Lung (tissue), 11 donors: ENCODE measurements at regions not wholly inside any gene's neighbourhood (a gene's known extent, or its start where the extent isn't known, plus 50 kb on each side); places are given as distances from the start of the nearest gene placed in this dataset.
"Not testable (repeated sequence)": the region's sequence is repeated elsewhere in the genome, so short reads cannot be mapped to it uniquely, and the experiment has no call there.

Experiments
- ATAC-seq: fragments of 200-7000 bp; cut with Tn5 transposase; one replicate; pipeline ENCODE4 v1.9.1; 2020; ENCODE audit warnings: moderate number of reproducible peaks; ENCODE audit not compliant: insufficient read depth, low FRiP score
- DNase-seq, 3 donors: peaks; one replicate each; pipeline ENCODE4 v3.0.0-alpha.2; 2013 to 2017
- H3K27ac ChIP-seq, 2 donors: one replicate each; pipeline ENCODE4 v1.5.1; 2013; ENCODE audit warnings: mild to moderate bottlenecking in 2 of 2, moderate library complexity in 2 of 2, control low read depth in 1 of 2, inconsistent platforms in 1 of 2, low read depth in 1 of 2, low read length in 1 of 2
- H3K27me3 ChIP-seq, 3 donors: one replicate each; pipeline ENCODE4 v1.5.1; 2013; ENCODE audit warnings: low read length in 2 of 3; ENCODE audit not compliant: control insufficient read depth in 3 of 3, insufficient read depth in 3 of 3
- H3K36me3 ChIP-seq, 4 donors: one replicate each; pipeline ENCODE4 v1.5.1; 2013; ENCODE audit warnings: low read length in 4 of 4, mild to moderate bottlenecking in 1 of 4, moderate library complexity in 1 of 4; ENCODE audit not compliant: control insufficient read depth in 4 of 4, insufficient read depth in 4 of 4
- H3K4me1 ChIP-seq, 5 donors: one replicate each; pipeline ENCODE4 v1.5.1; 2013; ENCODE audit warnings: low read length in 5 of 5, mild to moderate bottlenecking in 2 of 5, moderate library complexity in 1 of 5; ENCODE audit not compliant: control insufficient read depth in 5 of 5, insufficient read depth in 5 of 5
- H3K4me3 ChIP-seq: one replicate; pipeline ENCODE4 v1.5.1; 2013; ENCODE audit warnings: mild to moderate bottlenecking, control low read depth, moderate library complexity
- H3K9ac ChIP-seq, 2 donors: one replicate each; pipeline ENCODE4 v1.5.1; 2013; ENCODE audit warnings: low read length in 2 of 2, control low read depth in 1 of 2; ENCODE audit not compliant: insufficient read depth in 1 of 2
- H3K9me3 ChIP-seq, 4 donors: one replicate each; pipeline ENCODE4 v1.5.1; 2013; ENCODE audit warnings: low read length in 3 of 4, mild to moderate bottlenecking in 1 of 4, moderate library complexity in 1 of 4; ENCODE audit not compliant: control insufficient read depth in 4 of 4, insufficient read depth in 3 of 4
- WGBS, 2 donors: extraction: QIAGEN DNeasy Blood & Tissue Kit; methylation state at CpG; one replicate each; pipeline ENCODE4 v1.1.7; 2013; 5-methylcytosine and 5-hydroxymethylcytosine counted together
- TF ChIP-seq, protein P1 (sequence below): IDR thresholded peaks from 2 replicates; pipeline ENCODE4 v1.5.1; 2012; ENCODE audit warnings: mild to moderate bottlenecking; ENCODE audit errors: control extremely low read depth, extremely low read depth
- donor health status: control.
- donor health status: control.
- donor health status: Bipolar disorder and iron deficiency.
- donor health status: healthy.
- donor health status: DM: yes; HTN: yes; CAD: no.

GRCh38 chr4:188971125-188971524, 831.9 kb downstream of the TRIML1 start:
- ATAC-seq: no peak
- Histone ChIP-seq H3K4me3 (no peak overlapping the region), H3K9me3 (no peaks in the 10 kb centered on the region), H3K4me1 (peaks cover 0 to 2% (median 0%) of the 10 kb centered on the region in 5 donors), H3K9ac (no peak overlapping the region), H3K36me3 (no peaks in the 10 kb centered on the region), H3K27me3 (no peaks in the 10 kb centered on the region), H3K27ac (no peak overlapping the region)
- 29 to 30% methylated on average over 3 of the region's 3 CpGs for WGBS, 2 donors
- TF ChIP-seq, protein P1, sequence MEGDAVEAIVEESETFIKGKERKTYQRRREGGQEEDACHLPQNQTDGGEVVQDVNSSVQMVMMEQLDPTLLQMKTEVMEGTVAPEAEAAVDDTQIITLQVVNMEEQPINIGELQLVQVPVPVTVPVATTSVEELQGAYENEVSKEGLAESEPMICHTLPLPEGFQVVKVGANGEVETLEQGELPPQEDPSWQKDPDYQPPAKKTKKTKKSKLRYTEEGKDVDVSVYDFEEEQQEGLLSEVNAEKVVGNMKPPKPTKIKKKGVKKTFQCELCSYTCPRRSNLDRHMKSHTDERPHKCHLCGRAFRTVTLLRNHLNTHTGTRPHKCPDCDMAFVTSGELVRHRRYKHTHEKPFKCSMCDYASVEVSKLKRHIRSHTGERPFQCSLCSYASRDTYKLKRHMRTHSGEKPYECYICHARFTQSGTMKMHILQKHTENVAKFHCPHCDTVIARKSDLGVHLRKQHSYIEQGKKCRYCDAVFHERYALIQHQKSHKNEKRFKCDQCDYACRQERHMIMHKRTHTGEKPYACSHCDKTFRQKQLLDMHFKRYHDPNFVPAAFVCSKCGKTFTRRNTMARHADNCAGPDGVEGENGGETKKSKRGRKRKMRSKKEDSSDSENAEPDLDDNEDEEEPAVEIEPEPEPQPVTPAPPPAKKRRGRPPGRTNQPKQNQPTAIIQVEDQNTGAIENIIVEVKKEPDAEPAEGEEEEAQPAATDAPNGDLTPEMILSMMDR: peak; percentile 4
- no peak for DNase-seq

- Histone ChIP-seq H3K4me1 (peaks cover 0 to 10% (median 0%) of the 10 kb centered on the region in 5 donors), H3K27ac (no peak overlapping the region), H3K9ac (no peak overlapping the region), H3K4me3 (no peak overlapping the region), H3K36me3 (no peaks in the 10 kb centered on the region), H3K27me3 (no peaks in the 10 kb centered on the region), H3K9me3 (no peaks in the 10 kb centered on the region)
- 93 to 98% methylated on average over 9 to 10 of the region's 10 CpGs for WGBS, 2 donors
- TF ChIP-seq, protein P1: no peak
- no peak for DNase-seq
- ATAC-seq: no peak
These were observed 836.0 kb downstream of the TRIML1 start for GRCh38 chr4:188975271-188975670.

- Histone ChIP-seq H3K9me3 (no peaks in the 10 kb centered on the region), H3K4me1 (peaks cover 0 to 10% (median 0%) of the 10 kb centered on the region in 5 donors), H3K27me3 (no peaks in the 10 kb centered on the region), H3K36me3 (no peaks in the 10 kb centered on the region), H3K4me3 (no peak overlapping the region), H3K9ac (no peak overlapping the region), H3K27ac (no peak overlapping the region)
- DNase-seq (peak; percentile 15 to 41 (median 17)), ATAC-seq (no peak)
- TF ChIP-seq, protein P1: no peak
- 5 to 11% methylated on average over 2 of the region's 2 CpGs for whole genome bisulfite sequencing, 2 donors
These were observed 837.4 kb downstream of the TRIML1 start for GRCh38 chr4:188976644-188977115.

- whole genome bisulfite sequencing, 2 donors: 85 to 87% methylated on average over 6 of the region's 6 CpGs
- H3K36me3 ChIP-seq, H3K27me3 ChIP-seq: not testable (repeated sequence)
These were observed 838.0 kb downstream of the TRIML1 start for GRCh38 chr4:188977232-188977631.

More at GRCh38 chr4:188977232-188977631, 838.0 kb downstream of the TRIML1 start:
- not testable (repeated sequence) for H3K27ac ChIP-seq, DNase-seq, H3K4me1 ChIP-seq, H3K4me3 ChIP-seq, H3K9ac ChIP-seq, H3K9me3 ChIP-seq, ATAC-seq
